GM19238 (cell line): ENCODE measurements at regions not wholly inside any gene's neighbourhood (a gene's known extent, or its start where the extent isn't known, plus 50 kb on each side); places are given as distances from the start of the nearest gene placed in this dataset.

ENCODE experiments used
- DNase-seq: peaks from one replicate; pipeline ENCODE4 v3.0.0; 2011; ENCODE audit warnings: low spot score; ENCODE audit not compliant: insufficient read length

DNA sequence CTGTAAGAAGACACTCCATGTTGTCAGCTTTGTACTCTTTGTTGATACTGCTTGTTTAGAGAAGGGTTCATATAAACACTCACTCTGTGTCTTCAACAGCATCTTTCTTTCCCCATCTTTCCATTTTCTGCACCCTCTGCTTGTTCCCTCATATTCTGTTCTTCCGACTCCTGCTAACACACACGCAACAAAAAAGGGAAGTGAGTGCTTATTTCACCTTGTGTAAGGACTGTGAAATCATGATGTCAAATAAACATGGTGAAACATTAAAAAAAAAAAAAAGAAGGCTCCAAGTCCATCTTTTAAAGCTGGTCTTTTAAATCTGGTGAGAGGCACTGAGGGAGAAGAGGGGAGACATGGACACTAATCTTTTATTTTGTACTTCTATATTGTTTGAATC is 145.4 kb downstream of the RPAP3 start:
- DNase-seq, result no peak

DNA sequence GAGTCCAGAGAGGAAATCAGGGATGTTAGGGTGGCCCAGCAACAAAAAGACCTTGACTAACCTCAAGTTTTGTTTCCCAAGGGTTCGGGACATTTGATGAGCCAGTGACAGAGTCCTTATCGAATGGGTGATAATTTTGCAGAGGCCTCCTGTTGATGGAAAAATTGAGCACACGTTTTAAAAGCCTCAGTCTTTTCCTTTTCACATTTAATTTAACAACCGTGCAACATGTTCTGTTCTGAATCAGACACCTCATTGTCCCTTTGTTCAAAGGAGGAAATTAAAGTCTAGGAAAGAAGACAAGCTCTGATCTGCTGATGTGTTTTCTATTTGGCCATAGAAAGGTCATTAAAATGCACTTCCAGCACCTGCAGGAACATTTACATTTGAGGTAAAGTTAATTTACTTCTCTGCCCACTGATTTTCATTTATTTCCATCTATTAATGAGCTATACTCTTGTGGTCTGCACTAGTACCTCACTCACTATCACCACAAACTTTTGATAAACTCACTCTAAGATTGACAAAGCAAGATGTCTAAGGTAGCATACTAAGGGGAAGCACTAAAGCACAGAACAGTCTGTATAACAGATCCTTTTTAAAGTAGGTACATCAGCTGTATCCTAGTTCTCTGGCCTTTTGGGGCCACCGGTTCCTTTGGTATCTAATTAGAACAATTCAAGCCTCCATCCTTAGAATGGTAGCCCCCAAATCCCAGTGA is 147.0 kb downstream of the RPAP3 start:
- no peak for DNase-seq

DNA sequence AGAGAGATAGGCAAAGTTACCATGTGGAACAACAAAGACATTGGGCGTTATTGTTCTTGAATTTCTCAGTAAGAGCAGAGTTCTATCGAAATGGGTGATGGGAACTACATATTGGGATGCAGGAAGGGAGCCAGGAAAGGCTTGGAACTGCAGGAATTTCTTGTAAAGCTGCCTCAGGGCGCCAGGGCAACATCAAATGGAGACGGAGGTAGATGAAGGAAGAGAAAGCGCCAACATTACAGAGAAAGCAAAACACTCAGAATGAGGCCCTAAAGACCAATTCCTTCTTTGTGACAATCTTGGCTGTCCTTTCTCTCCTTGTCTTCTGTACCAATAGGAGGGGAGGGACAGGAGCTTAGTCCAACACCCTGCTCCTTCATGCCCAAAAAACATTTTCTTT is 148.4 kb downstream of the RPAP3 start:
- DNase-seq, result no peak

DNA sequence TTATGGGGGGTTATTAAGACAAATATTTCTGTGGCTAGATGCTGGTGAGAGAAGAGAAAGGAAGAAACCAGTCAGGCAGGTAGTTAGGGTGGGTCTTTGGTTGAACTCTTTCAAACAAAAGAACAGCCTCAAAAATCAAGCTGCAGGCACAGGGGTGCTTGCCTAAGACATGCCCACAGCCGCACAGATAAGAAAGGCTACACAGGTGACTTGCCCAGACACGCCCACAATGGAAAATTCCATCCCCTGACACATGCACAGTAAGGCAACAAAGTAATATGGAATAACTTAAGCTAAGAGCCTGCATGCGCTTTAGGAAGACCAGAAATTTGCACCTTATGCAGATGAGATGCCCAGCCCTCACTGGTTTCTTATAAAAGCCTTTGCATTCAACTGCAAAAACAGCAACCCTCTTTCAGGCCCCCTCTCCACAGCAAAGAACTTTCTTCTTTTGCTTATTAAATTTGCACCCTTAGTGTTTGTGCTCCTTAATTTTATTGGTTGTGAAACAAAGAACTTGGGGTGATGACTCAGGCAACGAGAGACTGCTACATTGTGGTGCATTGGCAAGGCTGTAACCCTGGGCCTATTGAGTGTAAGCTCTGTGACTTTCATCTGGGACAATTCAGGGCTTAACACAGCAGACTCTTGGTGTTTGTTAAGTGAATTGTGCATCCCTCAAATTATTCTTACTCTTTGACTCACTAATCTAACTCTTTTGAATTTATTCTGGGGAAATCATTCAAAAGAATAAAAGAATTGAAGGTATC is 149.4 kb downstream of the RPAP3 start:
- no peak for DNase-seq

DNA sequence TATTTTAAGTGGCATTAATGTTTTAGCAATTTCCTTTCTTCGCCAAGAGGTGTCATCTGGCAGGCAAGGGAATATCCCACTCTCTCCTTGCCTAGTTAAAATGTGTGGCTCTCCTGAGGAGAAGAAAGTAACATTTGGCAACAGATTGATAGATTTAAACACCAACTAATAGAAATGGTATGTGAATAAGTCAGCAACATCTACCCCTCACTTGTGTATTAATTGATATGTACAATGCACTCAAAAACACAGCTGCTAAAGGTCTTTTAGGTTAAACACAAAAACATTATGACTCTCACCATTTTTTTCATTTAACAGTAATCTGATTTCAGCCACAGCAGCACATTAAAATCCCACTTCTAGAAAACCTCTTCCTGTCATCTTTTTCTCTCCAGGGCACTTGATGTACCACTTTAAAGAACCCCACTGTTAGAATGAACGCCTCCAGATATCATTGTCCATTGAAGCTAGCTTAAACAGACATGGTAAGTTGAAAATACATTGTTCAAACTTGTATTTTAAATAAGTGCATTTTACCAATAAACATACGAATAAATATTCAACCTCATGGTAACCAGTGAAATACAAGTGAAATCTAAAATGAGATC is 151.7 kb downstream of the RPAP3 start:
- no peak for DNase-seq

DNA sequence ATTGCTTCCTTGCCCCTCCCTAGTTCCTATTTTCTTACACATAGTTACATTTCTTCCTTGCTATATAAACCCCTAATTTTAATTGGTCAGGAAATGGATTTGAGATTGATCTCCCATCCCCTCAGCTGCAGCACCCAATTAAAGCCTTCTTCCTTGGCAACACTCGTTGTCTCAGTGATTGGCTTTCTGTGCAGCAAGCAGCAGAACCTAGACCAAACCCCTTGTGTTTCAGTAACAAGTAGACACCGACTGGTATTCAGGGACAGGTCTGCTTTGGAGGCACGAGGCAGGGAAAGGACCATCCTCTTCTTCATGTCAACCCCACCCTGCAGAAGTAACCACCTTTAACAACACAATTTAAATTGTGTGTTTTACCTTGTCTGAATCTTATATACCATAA is 152.6 kb downstream of the RPAP3 start:
- no peak for DNase-seq

DNA sequence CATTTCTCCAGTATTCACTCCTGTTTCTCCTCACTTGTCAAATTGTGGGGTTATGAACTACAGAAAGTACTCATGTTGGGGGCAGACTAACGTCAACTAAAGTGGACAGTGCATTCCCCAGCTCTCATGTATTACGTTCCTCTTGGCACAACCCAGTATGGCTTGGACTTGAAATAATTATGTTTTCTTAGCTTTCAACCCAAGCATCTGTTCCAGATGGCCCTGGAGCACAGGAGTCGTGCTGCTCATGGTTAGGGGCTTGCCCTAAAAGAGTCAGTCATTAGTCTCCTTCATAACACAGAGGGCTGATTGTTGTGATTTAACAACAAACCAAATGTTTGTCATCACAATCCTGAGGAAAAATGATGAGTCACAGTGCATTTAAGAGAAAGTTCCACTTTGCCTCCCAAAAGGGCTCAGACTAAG is 154.4 kb downstream of the RPAP3 start:
- no peak for DNase-seq

DNA sequence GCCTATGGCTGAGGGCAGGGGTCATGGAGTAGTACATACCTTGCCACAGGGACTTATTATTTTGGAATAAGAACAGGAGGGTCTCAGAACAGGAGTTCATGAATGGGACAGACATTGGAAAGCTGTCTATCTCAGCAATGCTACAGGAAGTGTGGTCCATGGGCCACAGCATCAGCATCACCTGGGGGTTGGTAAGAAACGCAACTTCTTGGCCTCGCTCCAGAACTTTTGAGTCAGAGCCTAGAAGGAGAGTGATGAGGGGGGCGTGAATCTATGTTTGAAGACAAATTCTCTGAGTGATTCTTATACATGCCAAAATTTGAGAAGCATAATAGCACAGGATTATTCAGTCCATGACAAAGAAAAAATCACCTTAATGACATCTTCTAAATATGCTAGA is 156.6 kb downstream of the RPAP3 start:
- DNase-seq, result no peak

DNA sequence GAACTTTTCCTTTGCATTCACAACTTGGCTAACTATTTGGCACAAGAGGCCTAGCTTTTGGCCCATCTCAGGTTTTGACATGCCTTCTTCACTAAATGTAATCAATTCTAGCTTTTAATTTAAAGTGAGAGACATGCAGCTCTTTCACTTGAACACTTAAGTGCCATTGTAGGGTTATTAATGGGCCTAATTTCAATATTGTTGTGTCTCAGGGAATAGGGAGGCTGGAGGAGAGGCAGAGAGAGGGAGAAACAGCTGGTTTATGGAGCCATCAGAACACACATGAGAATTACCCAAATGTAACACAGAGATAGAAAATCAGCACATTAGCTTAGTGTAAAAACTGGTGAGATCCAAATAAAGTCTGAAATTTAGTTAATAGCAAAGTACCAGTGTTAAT is 157.4 kb downstream of the RPAP3 start:
- no peak for DNase-seq

DNA sequence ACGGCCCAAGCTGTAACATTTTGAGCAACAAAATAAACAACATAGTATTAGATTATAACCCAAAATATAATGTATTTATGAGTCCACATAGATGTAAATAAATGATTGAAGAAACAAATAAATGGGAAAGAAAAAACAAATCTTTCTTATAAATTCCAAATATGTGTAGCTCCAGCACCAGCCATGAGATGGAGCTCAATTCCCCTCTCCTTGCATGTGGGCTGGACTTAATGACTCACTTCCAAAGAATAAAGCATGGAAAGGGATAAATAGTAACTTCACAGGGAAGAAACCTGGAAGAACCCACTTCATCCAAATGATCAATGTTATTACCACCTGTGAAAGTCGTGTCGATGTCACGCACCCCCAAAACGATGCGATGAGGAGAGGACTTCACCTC is 158.8 kb downstream of the RPAP3 start:
- DNase-seq, result no peak

DNA sequence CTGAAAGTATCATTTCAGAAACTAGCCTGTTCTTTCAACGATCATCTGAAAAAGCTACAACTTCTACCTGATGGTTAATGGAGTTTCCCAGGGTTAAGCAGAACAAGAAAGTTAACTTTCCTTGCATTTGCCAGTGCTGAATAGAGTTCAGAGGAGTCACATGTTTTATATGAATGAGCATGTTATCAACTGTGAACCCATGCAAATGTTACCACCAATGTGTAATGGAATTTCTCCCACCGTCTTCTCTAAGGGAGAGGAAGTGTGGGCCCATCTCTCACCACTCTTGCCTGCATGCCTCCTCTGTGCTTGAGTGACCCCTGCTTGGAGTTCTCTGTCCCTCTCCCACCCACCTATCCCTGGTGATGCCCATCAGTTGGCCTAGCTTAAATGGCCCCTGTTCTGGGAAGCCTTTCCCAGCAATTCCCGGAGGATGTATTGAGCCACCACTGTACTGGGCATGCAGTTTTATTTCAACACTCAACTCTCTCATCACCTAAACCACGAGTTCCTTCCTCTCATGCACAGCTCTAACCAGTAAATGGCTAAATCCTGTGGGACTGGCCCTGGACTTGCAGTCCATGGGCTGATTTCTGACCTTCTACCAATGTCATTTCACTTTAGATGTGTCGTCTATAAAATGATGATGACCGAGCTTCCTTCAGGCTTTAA is 159.8 kb downstream of the RPAP3 start:
- DNase-seq, result no peak

DNA sequence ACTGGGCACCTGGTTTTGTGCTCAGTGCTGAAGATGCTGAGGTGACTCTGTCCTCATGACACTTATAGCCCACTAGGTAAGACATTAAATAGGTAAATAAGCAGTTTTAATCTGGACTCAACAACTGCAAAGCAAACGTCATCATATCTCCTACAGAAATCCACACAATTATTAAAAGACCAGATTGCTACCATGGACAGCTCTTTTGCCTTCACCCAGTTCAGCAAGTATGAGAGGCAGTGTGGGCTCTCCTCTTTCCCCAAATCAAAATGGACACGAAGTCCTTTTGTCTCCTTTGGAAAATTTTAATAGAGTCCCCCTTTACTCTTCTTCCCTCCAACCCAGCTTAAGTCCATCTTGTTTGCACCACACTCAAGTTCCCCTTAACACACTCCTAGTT is 171.1 kb downstream of the RPAP3 start:
- no peak for DNase-seq

DNA sequence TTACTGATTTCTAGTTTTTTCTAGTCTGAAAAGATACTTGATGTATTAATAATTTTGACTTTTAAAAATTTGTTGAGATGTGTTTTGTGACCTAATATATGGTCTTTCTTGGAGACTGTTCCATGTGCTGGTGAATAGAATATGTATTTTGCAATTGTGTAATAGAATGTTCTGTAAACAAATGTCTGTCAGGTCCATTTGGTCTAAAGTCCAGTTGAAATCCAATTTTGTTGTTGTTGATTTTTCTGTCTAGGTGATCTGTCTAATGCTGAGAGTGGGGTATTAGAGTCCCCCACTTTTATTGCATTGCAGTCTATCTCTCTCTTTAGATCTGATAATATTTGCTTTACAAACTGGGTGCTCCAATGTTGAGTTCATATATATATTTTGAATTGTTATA is 175.8 kb downstream of the RPAP3 start:
- no peak for DNase-seq

DNA sequence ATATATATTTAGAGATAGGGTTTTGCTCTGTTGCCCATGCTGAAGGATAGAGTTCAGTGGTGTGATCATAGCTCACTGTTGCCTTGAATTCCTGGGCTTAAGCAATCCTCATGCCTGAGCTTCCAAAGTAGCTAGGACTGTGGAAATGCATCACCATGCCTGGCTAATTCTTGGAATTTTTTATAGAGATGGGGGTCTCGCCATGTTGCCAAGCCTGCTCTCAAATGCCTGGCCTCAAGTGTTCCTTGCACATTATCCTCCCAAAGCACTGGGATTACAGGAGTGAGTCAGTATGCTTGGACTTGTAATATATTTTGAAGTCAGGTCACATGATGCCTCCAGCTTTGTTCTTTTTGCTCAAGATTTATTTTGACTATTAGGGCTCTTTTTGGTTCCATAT is 178.0 kb downstream of the RPAP3 start:
- DNase-seq, result no peak

DNA sequence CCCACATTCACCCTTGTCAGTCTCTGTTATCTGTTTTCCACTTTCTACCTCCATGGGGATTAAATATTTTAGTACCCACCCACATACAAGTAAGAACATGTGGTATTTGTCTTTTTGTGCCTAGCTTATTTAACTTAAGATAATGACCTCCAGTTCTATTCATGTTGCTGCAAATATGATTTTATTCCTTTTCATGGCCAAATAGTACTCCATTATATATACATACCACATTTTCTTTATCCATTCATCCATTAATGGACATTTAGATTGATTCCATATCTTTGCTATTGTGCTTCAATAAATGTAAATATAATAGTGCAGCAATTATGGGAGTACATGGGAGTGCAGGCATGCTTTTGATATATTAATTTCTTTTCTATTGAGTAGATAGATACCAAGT is 185.8 kb downstream of the RPAP3 start:
- DNase-seq, result no peak

DNA sequence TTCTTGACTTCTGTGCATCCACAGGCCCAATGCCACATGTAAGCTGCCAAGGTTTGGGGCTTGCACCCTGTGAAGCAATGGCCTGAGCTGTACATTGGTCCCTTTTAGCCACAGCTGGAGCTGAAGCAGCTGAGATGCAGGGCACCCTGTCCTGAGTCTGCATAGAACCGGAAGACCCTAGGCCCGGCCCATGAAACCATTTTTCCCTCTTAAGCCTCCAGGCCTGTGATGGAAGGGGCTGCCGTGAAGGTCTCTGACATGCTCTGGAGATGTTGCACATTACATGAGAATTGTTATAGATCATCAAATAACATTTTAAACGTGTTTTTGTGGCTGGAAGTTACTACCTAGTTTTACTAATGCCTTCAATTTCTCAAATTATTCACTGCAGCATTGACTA is 188.7 kb downstream of the RPAP3 start:
- no peak for DNase-seq

DNA sequence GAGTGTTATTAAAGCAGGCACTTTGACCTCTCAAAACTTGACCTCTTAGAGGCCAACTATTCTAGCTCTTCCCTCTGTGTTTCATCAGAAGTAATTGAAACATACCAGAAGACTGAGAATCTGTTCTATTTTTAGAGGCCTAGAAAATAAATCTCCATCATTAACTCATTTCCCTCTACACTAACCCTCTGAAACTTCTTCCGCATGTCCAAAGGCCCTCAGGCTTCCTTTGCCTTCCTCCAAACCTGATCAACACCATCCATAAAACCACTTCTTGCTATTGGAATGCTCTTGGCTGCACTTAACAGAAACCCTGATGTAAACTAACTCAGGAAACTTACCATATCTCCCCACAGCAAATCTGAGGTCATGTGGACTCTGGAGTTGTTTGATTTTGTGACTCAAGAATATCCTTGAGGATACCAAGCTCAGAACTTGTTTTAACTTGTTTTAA is 196.4 kb downstream of the RPAP3 start:
- DNase-seq, result no peak

DNA sequence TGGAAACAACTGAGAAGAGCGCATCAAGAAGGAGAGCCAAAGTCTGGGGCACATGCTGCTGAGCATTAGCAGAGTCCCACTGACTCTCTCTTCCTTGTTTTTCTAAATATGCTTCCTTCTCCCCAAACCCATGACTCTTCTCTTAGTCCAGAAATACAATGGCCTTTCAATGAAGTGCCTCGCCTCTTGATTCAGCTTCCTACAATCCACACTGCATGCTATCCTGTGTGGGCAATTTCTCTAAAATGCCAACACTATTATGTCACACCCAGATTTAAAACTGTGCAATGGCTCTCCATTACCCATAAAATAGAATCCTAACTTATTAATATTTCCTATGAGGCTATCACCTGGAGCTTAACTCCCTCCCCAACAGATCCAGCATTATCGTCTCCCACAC is 198.6 kb downstream of the RPAP3 start:
- DNase-seq, result no peak

DNA sequence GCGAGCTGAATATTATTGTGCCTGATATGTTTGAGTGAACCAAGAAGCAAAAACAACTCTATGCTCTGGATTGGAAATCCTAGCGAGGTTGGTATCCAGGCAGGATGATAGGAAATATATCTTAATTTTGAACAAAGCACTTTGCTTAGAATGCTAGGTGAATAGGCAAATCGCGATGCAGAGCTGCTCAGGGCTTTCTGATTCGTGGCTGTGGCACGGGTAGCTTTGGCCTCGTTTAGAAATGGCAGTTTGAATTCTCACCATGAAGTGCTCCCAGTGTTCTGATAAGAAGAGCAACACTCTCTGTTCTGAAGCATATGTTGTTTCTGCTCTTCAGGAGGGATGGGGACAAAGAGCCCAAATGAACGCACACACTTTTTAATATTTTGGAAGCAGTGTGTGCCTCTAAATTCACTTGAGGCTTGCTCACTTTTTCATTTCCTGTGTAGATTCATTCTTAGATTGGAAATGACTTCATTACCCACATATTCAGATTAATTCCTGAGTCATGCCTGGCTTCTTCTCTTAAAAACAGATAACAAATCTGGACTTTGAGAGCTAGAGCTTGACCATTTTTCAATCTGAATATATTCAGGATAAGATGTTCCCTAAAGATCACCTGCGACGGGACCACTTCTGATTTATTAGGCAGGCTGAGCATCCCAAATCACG is 200.9 kb downstream of the RPAP3 start:
- DNase-seq, result no peak

DNA sequence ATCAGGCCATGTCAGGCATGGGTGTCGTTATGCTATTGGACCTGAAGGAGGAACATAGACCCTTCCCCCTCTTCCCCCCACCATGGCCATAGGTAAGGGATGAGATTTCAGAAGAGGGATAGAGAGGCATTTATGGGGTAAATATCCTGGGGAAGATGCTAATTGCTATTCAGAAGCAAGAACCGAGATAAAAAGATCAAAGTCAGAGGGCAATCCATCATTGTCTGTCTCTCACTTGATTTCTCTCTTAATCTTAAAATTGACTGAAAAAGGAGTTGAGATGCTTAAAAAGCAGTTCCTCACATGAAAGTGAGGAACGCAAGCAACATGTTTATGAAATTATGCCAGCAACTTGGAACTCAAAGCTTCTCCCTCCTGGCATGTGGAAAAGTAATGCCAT is 212.0 kb downstream of the RPAP3 start:
- no peak for DNase-seq

DNA sequence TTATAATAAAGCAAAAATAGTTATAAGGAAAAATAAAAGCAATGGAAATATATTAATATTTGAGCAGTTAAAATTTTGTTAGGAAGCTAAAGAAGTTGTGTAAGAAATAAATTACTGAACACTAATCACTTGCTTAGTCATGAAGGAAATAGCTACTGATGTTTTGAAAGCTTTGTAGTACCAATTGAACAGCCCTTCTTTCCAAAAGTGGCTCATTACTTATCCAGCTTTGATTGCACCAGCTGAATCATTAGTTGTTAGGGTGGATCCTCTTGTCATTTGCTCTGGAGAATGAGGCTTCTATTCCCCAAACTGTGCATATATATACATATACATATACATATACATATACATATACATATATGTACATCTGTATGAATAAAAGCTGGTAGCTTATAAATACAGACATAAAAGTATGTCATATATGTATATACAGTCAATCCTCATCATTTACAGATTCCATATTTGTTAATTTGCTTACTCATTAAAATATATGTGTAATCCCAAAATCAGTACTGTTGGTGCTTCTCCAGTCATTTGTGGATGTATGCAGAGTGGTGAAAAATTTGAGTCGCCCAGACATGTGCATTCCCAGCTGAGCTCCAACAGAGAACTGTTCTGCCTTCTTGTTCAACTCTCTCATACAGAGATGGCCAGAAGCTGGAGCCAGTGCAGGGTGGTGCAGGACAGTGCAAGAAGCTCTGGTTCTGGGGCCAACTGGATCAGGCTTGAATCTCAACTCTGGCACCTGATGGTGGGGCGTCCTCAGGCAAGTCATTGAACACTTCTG is 214.1 kb downstream of the RPAP3 start:
- DNase-seq, result no peak
